GM23338 (cell line): ENCODE measurements at regions not wholly inside any gene's neighbourhood (a gene's known extent, or its start where the extent isn't known, plus 50 kb on each side); places are given as distances from the start of the nearest gene placed in this dataset.

Experiments used
- ATAC-seq: fragments of 200-7000 bp; cut with Tn5 transposase; 3 replicates; pipeline ENCODE4 v1.9.1; 2020
- DNase-seq: peaks from one replicate; pipeline ENCODE4 v3.0.0-alpha.2; 2015; ENCODE audit warnings: low spot score
- H2AFZ ChIP-seq: fragments of 200-600 bp; sonication (generic); 2 replicates; pipeline ENCODE4 v1.8.0; 2016; ENCODE audit warnings: antibody characterized with exemption, mild to moderate bottlenecking, moderate library complexity
- H3F3A ChIP-seq: fragments of 200-600 bp; sonication (generic); replicated peaks from 2 replicates; pipeline ENCODE4 v1.8.0; 2017; ENCODE audit warnings: antibody characterized with exemption, mixed run types, low read depth
- H3K27ac ChIP-seq: fragments of 200-600 bp; sonication (generic); 2 replicates; pipeline ENCODE4 v1.6.1; 2016; ENCODE audit warnings: low read depth
- H3K27me3 ChIP-seq: fragments of 200-600 bp; sonication (generic); 2 replicates; pipeline ENCODE4 v1.8.0; 2016; ENCODE audit warnings: mild to moderate bottlenecking, mixed run types, moderate library complexity; ENCODE audit not compliant: insufficient read depth
- H3K36me3 ChIP-seq: fragments of 200-600 bp; sonication (generic); 2 replicates; pipeline ENCODE4 v1.8.0; 2016; ENCODE audit warnings: mild to moderate bottlenecking; ENCODE audit not compliant: insufficient read depth
- H3K4me1 ChIP-seq: fragments of 200-600 bp; sonication (generic); 2 replicates; pipeline ENCODE4 v1.8.0; 2016; ENCODE audit warnings: mild to moderate bottlenecking, moderate library complexity; ENCODE audit not compliant: insufficient read depth
- H3K4me2 ChIP-seq: fragments of 200-600 bp; sonication (generic); 2 replicates; pipeline ENCODE4 v1.7.1; 2017; ENCODE audit warnings: mixed run types
- H3K4me3 ChIP-seq: fragments of 200-600 bp; sonication (generic); 2 replicates; pipeline ENCODE4 v1.6.1; 2016; ENCODE audit warnings: mixed run types
- H3K79me2 ChIP-seq: fragments of 200-600 bp; sonication (generic); replicated peaks from 2 replicates; pipeline ENCODE4 v1.8.0; 2017; ENCODE audit warnings: mild to moderate bottlenecking; ENCODE audit not compliant: insufficient read depth
- H3K9me2 ChIP-seq: fragments of 200-600 bp; sonication (generic); 2 replicates; pipeline ENCODE4 v1.8.0; 2017; ENCODE audit not compliant: insufficient read depth
- H4K20me1 ChIP-seq: fragments of 200-600 bp; sonication (generic); replicated peaks from 2 replicates; pipeline ENCODE4 v1.8.0; 2017; ENCODE audit warnings: mild to moderate bottlenecking; ENCODE audit not compliant: insufficient read depth
- H3K27ac Mint-ChIP-seq: 2 replicates; pipeline ENCODE4 v1.8.0; 2020; ENCODE audit warnings: inconsistent platforms, mild to moderate bottlenecking, moderate library complexity, mixed read lengths
- H3K27me3 Mint-ChIP-seq: 3 replicates; pipeline ENCODE4 v1.8.0; 2022; ENCODE audit warnings: low read depth, mild to moderate bottlenecking, moderate library complexity, mixed read lengths, inconsistent platforms; ENCODE audit not compliant: insufficient read depth, poor library complexity
- H3K36me3 Mint-ChIP-seq: 3 replicates; pipeline ENCODE4 v1.8.0; 2021; ENCODE audit warnings: low read depth, mild to moderate bottlenecking, inconsistent platforms, moderate library complexity, mixed read lengths
- H3K4me1 Mint-ChIP-seq: 3 replicates; pipeline ENCODE4 v1.8.0; 2020; ENCODE audit warnings: mild to moderate bottlenecking, inconsistent platforms, mixed read lengths
- H3K4me3 Mint-ChIP-seq: 3 replicates; pipeline ENCODE4 v1.8.0; 2021; ENCODE audit warnings: moderate library complexity, mild to moderate bottlenecking, inconsistent platforms, mixed read lengths
- H3K9me3 Mint-ChIP-seq: 3 replicates; pipeline ENCODE4 v1.8.0; 2020; ENCODE audit warnings: moderate library complexity, mild to moderate bottlenecking, inconsistent platforms, mixed read lengths
- CREB1 ChIP-seq: fragments of 250-450 bp; sonication (Bioruptor Pico); IDR thresholded peaks from 2 replicates; pipeline ENCODE4 v1.5.0; 2020; ENCODE audit warnings: low read depth, mild to moderate bottlenecking, moderate library complexity
- CTCF ChIP-seq, 2 experiments: fragments of 200-600 bp in 1 of 2; sonication (generic) in 1 of 2; conservative IDR thresholded peaks; 2 replicates each; pipeline versions ENCODE4 v1.5.1 to v1.6.1; 2016 to 2017; ENCODE audit warnings: antibody characterized with exemption in 2 of 2, low read depth in 2 of 2, mild to moderate bottlenecking in 2 of 2, moderate library complexity in 1 of 2
- ETS1 ChIP-seq: IDR thresholded peaks from 2 replicates; pipeline ENCODE4 v1.6.1; 2016; ENCODE audit warnings: antibody characterized with exemption
- EZH2 ChIP-seq: fragments of 200-600 bp; sonication (generic); IDR thresholded peaks from one replicate; pipeline ENCODE4 v1.8.0; 2017; ENCODE audit warnings: antibody characterized with exemption, mild to moderate bottlenecking, low read depth; ENCODE audit not compliant: unreplicated experiment
- EZH2phosphoT487 ChIP-seq: fragments of 200-600 bp; sonication (generic); IDR thresholded peaks from one replicate; pipeline ENCODE4 v1.8.1; 2018; ENCODE audit warnings: antibody characterized with exemption; ENCODE audit not compliant: unreplicated experiment
- JUNB ChIP-seq: IDR thresholded peaks from one replicate; pipeline ENCODE4 v1.6.1; 2016; ENCODE audit warnings: antibody characterized with exemption; ENCODE audit not compliant: unreplicated experiment
- NANOG ChIP-seq: IDR thresholded peaks from 2 replicates; pipeline ENCODE4 v1.6.1; 2016; ENCODE audit warnings: antibody characterized with exemption, borderline replicate concordance
- POLR2AphosphoS5 ChIP-seq: IDR thresholded peaks from 2 replicates; pipeline ENCODE4 v1.6.1; 2016; ENCODE audit warnings: antibody characterized with exemption, low read depth
- REST ChIP-seq: IDR thresholded peaks from one replicate; pipeline ENCODE4 v1.6.1; 2018; ENCODE audit warnings: antibody characterized with exemption; ENCODE audit not compliant: unreplicated experiment
- STAT1 ChIP-seq: IDR thresholded peaks from one replicate; pipeline ENCODE4 v1.6.1; 2016; ENCODE audit warnings: antibody characterized with exemption; ENCODE audit not compliant: unreplicated experiment
- ZNF114 ChIP-seq: fragments of 250-450 bp; sonication (Bioruptor Pico); IDR thresholded peaks from 2 replicates; pipeline ENCODE4 v1.5.0; 2020; ENCODE audit warnings: mild to moderate bottlenecking, moderate library complexity
- ZNF462 ChIP-seq: fragments of 250-450 bp; sonication (Bioruptor Pico); IDR thresholded peaks from 2 replicates; pipeline ENCODE4 v1.5.0; 2020; ENCODE audit warnings: mild to moderate bottlenecking, moderate library complexity

GRCh38 chr13:50400035-50400726, 384.9 kb downstream of the KCNRG start:
- Histone ChIP-seq H3K79me2 (no peaks in the 10 kb centered on the region), H3K27ac (no peak overlapping the region), H3K36me3 (no peaks in the 10 kb centered on the region), H3K9me2 (peaks cover 11% of the 10 kb centered on the region), H3K4me3 (no peak overlapping the region), H3K27me3 (no peaks in the 10 kb centered on the region), H4K20me1 (no peaks in the 10 kb centered on the region), H3F3A (no peaks in the 10 kb centered on the region), H2AFZ (no peak overlapping the region), H3K4me1 (no peaks in the 10 kb centered on the region), H3K4me2 (no peak overlapping the region)
- H3K4me3 Mint-ChIP-seq, result no peak overlapping the region
- ATAC-seq (no peak), DNase-seq (no peak)
- no peaks in the 10 kb centered on the region for H3K4me1 Mint-ChIP-seq
- H3K27ac Mint-ChIP-seq, result no peak overlapping the region; the same call in 1 of the 2 replicates
- H3K9me3 Mint-ChIP-seq, result peaks cover 4% of the 10 kb centered on the region; the same call in 2 of the 3 replicates
- H3K27me3 Mint-ChIP-seq, result no peaks in the 10 kb centered on the region
- H3K36me3 Mint-ChIP-seq, result peaks cover 7% of the 10 kb centered on the region
- TF ChIP-seq ETS1 (no peak), REST (no peak), NANOG (no peak), ZNF114 (CRISPR knock-in tag) (no peak), CREB1 (CRISPR knock-in tag) (no peak), STAT1 (no peak), EZH2phosphoT487 (no peak), POLR2AphosphoS5 (no peak), CTCF (conservative IDR thresholded peaks at IDR 0.05; ENCODE audit: low read depth in 2 of 2) (no peak), EZH2 (no peak), JUNB (no peak), ZNF462 (no peak)
